ENCODE measurements at regions not wholly inside any gene's neighbourhood (a gene's known extent, or its start where the extent isn't known, plus 50 kb on each side); places are given as distances from the start of the nearest gene placed in this dataset.

DNA sequence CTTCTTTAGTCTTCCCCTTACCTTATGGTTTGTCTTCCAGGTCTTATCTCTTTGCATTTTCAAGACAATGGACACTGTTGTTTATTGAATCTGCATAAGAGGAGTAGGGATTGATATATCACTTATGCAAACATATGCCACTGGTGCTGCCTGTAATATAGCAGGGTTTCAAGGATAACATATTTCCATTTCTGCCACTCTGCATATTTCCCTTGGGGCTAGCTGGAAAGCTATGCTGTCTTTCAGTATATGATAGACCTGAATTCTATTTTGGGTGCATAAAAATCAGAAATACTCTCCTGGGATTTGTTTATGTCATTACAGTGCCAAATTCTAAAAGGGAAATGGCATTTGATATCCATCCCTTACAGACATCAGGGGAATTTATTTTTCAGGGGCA lies 400.2 kb downstream of the TLR4 start:
- Histone ChIP-seq H3K4me1 (ENCODE audit: control insufficient read depth, insufficient read depth, low read length) (peaks cover 6% of the 10 kb centered on the region; the same call in 1 of the 2 replicates), H3K27ac (ENCODE audit: low read depth, low read length) (no peak overlapping the region), H3K27me3 (ENCODE audit: control insufficient read depth, insufficient read depth, low read length) (no peaks in the 10 kb centered on the region), H3K9ac (ENCODE audit: low read depth, low read length) (no peak overlapping the region), H3K36me3 (ENCODE audit: control insufficient read depth, insufficient read depth, low read length) (no peaks in the 10 kb centered on the region), H3K9me3 (ENCODE audit: control insufficient read depth, insufficient read depth, low read length) (no peaks in the 10 kb centered on the region), H3K4me3 (ENCODE audit: low read depth, low read length) (no peak overlapping the region)

- Histone ChIP-seq H3K9ac (ENCODE audit: low read depth, low read length) (no peak overlapping the region), H3K9me3 (ENCODE audit: control insufficient read depth, insufficient read depth, low read length) (no peaks in the 10 kb centered on the region), H3K4me1 (ENCODE audit: control insufficient read depth, insufficient read depth, low read length) (peaks cover 24% of the 10 kb centered on the region), H3K36me3 (ENCODE audit: control insufficient read depth, insufficient read depth, low read length) (no peaks in the 10 kb centered on the region), H3K27ac (ENCODE audit: low read depth, low read length) (no peak overlapping the region), H3K4me3 (ENCODE audit: low read depth, low read length) (no peak overlapping the region), H3K27me3 (ENCODE audit: control insufficient read depth, insufficient read depth, low read length) (no peaks in the 10 kb centered on the region)
Observed at GRCh38 chr9:118108971-118109370, 404.8 kb downstream of the TLR4 start.

- no peak overlapping the region for H3K4me3 ChIP-seq (ENCODE audit: low read depth, low read length)
- no peaks in the 10 kb centered on the region for H3K36me3 ChIP-seq (ENCODE audit: control insufficient read depth, insufficient read depth, low read length)
- H3K27ac ChIP-seq (ENCODE audit: low read depth, low read length): no peak overlapping the region
- no peak overlapping the region for H3K9ac ChIP-seq (ENCODE audit: low read depth, low read length)
- peaks cover 19% of the 10 kb centered on the region for H3K4me1 ChIP-seq (ENCODE audit: control insufficient read depth, insufficient read depth, low read length)
- H3K27me3 ChIP-seq (ENCODE audit: control insufficient read depth, insufficient read depth, low read length): no peaks in the 10 kb centered on the region
- no peaks in the 10 kb centered on the region for H3K9me3 ChIP-seq (ENCODE audit: control insufficient read depth, insufficient read depth, low read length)
Observed at GRCh38 chr9:118109542-118109941, 405.3 kb downstream of the TLR4 start.

DNA sequence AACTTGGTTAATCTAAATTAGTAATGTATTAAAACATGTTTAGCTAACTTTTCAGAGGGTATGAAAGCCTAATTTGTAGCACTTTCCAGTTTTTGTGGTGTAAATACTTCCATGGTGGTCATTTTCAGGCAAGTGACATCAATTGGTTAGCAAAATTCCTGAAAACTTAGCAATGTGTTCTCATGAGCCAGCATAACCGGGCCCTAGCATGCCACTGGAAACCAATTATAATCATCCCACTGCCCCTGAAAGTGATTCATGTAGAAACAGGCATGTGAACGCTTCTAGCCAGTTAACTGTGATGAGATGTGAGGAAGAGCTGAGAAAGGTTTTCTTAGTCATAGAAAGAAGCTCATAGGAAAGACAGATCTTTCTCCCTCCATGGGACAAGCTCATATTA lies 417.2 kb downstream of the TLR4 start:
- Histone ChIP-seq H3K27me3 (ENCODE audit: control insufficient read depth, insufficient read depth, low read length) (no peaks in the 10 kb centered on the region), H3K27ac (ENCODE audit: low read depth, low read length) (no peak overlapping the region), H3K4me1 (ENCODE audit: control insufficient read depth, insufficient read depth, low read length) (peaks cover 11% of the 10 kb centered on the region; the same call in 1 of the 2 replicates)

GRCh38 chr9:118128313-118128712 lies 424.1 kb downstream of the TLR4 start:
- Histone ChIP-seq H3K27ac (ENCODE audit: low read depth, low read length) (no peak overlapping the region), H3K9me3 (ENCODE audit: control insufficient read depth, insufficient read depth, low read length) (no peaks in the 10 kb centered on the region), H3K4me1 (ENCODE audit: control insufficient read depth, insufficient read depth, low read length) (no peaks in the 10 kb centered on the region), H3K27me3 (ENCODE audit: control insufficient read depth, insufficient read depth, low read length) (no peaks in the 10 kb centered on the region), H3K4me3 (ENCODE audit: low read depth, low read length) (no peak overlapping the region), H3K9ac (ENCODE audit: low read depth, low read length) (no peak overlapping the region), H3K36me3 (ENCODE audit: control insufficient read depth, insufficient read depth, low read length) (no peaks in the 10 kb centered on the region)

More for the DNA sequence above, 417.2 kb downstream of the TLR4 start:
- H3K4me3 ChIP-seq (ENCODE audit: low read depth, low read length): no peak overlapping the region
- no peaks in the 10 kb centered on the region for H3K36me3 ChIP-seq (ENCODE audit: control insufficient read depth, insufficient read depth, low read length)
- no peaks in the 10 kb centered on the region for H3K9me3 ChIP-seq (ENCODE audit: control insufficient read depth, insufficient read depth, low read length)
- no peak overlapping the region for H3K9ac ChIP-seq (ENCODE audit: low read depth, low read length)

DNA sequence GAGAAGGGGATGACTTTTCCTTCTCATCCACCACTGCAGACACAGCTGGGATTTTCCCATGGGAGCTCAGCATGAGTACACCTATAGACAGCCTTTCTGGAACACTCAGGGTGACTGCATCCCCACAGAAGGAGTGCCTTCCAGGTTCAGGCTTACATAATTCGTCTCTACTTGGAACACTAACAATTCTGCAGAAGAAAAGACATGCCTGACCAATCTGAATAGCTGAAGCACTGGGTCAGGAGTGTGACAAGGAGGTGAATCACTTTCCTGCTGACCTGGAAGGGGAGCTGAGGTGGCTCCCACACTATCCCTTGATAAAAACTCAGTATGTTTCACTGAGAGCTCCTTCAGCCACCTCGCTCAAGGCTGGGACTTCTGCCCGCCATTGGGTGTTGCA lies 425.3 kb downstream of the TLR4 start:
- Histone ChIP-seq H3K9me3 (ENCODE audit: control insufficient read depth, insufficient read depth, low read length) (no peaks in the 10 kb centered on the region), H3K27ac (ENCODE audit: low read depth, low read length) (no peak overlapping the region), H3K4me1 (ENCODE audit: control insufficient read depth, insufficient read depth, low read length) (no peaks in the 10 kb centered on the region), H3K36me3 (ENCODE audit: control insufficient read depth, insufficient read depth, low read length) (no peaks in the 10 kb centered on the region), H3K27me3 (ENCODE audit: control insufficient read depth, insufficient read depth, low read length) (no peaks in the 10 kb centered on the region), H3K9ac (ENCODE audit: low read depth, low read length) (no peak overlapping the region), H3K4me3 (ENCODE audit: low read depth, low read length) (no peak overlapping the region)

DNA sequence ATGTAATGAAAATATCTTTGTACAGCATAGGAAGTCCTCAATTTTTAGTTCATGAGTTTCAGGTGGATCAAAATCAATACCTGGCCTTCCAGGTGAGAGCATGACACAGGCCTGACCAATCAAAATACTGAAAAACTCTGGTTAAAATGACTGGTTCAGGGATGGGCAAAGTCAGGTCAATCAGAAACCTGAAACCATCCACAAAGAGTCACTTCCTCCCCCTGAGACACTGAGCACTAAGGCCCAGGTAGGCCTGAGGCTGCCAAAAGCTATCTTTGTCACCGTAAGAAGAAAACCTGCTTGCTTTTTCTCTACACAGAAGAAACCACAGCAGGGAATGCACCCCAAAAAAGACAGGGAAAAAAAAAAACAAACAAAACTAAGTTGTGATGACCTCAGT lies 444.8 kb downstream of the TLR4 start:
- H3K9me3 ChIP-seq (ENCODE audit: control insufficient read depth, insufficient read depth, low read length): no peaks in the 10 kb centered on the region

DNA sequence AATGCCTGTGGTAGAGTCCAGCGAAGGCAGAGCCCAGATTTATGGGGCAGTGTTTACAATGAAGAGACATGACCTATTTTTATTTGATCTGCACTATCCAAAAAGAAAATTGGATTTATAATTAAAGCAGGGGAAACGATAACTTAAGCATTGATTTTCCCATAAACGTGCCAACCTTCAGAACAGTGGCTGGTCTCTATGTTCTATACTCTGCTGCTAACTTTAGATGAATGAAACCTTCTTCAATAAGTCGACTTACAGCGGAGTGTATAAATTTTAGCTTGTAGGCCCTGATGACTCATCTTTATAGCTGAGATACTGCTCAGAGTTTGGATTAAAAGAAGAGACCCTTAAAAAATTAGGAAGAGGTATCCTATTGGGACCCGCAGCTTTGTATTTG lies 452.6 kb downstream of the TLR4 start:
- H3K9ac ChIP-seq (ENCODE audit: low read depth, low read length): no peak overlapping the region
- no peaks in the 10 kb centered on the region for H3K36me3 ChIP-seq (ENCODE audit: control insufficient read depth, insufficient read depth, low read length)
- H3K27ac ChIP-seq (ENCODE audit: low read depth, low read length): no peak overlapping the region
- no peak overlapping the region for H3K4me3 ChIP-seq (ENCODE audit: low read depth, low read length)
- no peaks in the 10 kb centered on the region for H3K4me1 ChIP-seq (ENCODE audit: control insufficient read depth, insufficient read depth, low read length)
- no peaks in the 10 kb centered on the region for H3K27me3 ChIP-seq (ENCODE audit: control insufficient read depth, insufficient read depth, low read length)
- H3K9me3 ChIP-seq (ENCODE audit: control insufficient read depth, insufficient read depth, low read length): no peaks in the 10 kb centered on the region

More for the DNA sequence above, 444.8 kb downstream of the TLR4 start:
- Histone ChIP-seq H3K4me1 (ENCODE audit: control insufficient read depth, insufficient read depth, low read length) (no peaks in the 10 kb centered on the region), H3K27me3 (ENCODE audit: control insufficient read depth, insufficient read depth, low read length) (no peaks in the 10 kb centered on the region), H3K36me3 (ENCODE audit: control insufficient read depth, insufficient read depth, low read length) (no peaks in the 10 kb centered on the region), H3K9ac (ENCODE audit: low read depth, low read length) (no peak overlapping the region), H3K27ac (ENCODE audit: low read depth, low read length) (no peak overlapping the region), H3K4me3 (ENCODE audit: low read depth, low read length) (no peak overlapping the region)

- Histone ChIP-seq H3K9me3 (ENCODE audit: control insufficient read depth, insufficient read depth, low read length) (no peaks in the 10 kb centered on the region), H3K27ac (ENCODE audit: low read depth, low read length) (no peak overlapping the region), H3K9ac (ENCODE audit: low read depth, low read length) (no peak overlapping the region), H3K27me3 (ENCODE audit: control insufficient read depth, insufficient read depth, low read length) (no peaks in the 10 kb centered on the region), H3K4me1 (ENCODE audit: control insufficient read depth, insufficient read depth, low read length) (no peaks in the 10 kb centered on the region), H3K36me3 (ENCODE audit: control insufficient read depth, insufficient read depth, low read length) (no peaks in the 10 kb centered on the region), H3K4me3 (ENCODE audit: low read depth, low read length) (no peak overlapping the region)
Observed at GRCh38 chr9:118162716-118163115, 458.5 kb downstream of the TLR4 start.

- Histone ChIP-seq H3K4me1 (ENCODE audit: control insufficient read depth, insufficient read depth, low read length) (no peaks in the 10 kb centered on the region), H3K36me3 (ENCODE audit: control insufficient read depth, insufficient read depth, low read length) (no peaks in the 10 kb centered on the region), H3K27ac (ENCODE audit: low read depth, low read length) (no peak overlapping the region)
Observed at GRCh38 chr9:118163751-118164150, 459.5 kb downstream of the TLR4 start.

GRCh38 chr9:118165451-118165850 lies 461.2 kb downstream of the TLR4 start:
- Histone ChIP-seq H3K27me3 (ENCODE audit: control insufficient read depth, insufficient read depth, low read length) (no peaks in the 10 kb centered on the region), H3K36me3 (ENCODE audit: control insufficient read depth, insufficient read depth, low read length) (no peaks in the 10 kb centered on the region), H3K9ac (ENCODE audit: low read depth, low read length) (no peak overlapping the region), H3K4me1 (ENCODE audit: control insufficient read depth, insufficient read depth, low read length) (no peaks in the 10 kb centered on the region), H3K27ac (ENCODE audit: low read depth, low read length) (no peak overlapping the region), H3K9me3 (ENCODE audit: control insufficient read depth, insufficient read depth, low read length) (no peaks in the 10 kb centered on the region), H3K4me3 (ENCODE audit: low read depth, low read length) (no peak overlapping the region)

More at GRCh38 chr9:118163751-118164150, 459.5 kb downstream of the TLR4 start:
- H3K9ac ChIP-seq (ENCODE audit: low read depth, low read length): no peak overlapping the region
- H3K4me3 ChIP-seq (ENCODE audit: low read depth, low read length): no peak overlapping the region
- no peaks in the 10 kb centered on the region for H3K27me3 ChIP-seq (ENCODE audit: control insufficient read depth, insufficient read depth, low read length)
- H3K9me3 ChIP-seq (ENCODE audit: control insufficient read depth, insufficient read depth, low read length): no peaks in the 10 kb centered on the region
